ENCODE measurements at regions not wholly inside any gene's neighbourhood (a gene's known extent, or its start where the extent isn't known, plus 50 kb on each side); places are given as distances from the start of the nearest gene placed in this dataset.
A peak's percentile ranks its signal among the peaks of the same experiment; 100 is the strongest.

GRCh38 chr5:61626639-61627282, 294.7 kb downstream of the ZSWIM6 start:
- no peak for DNase-seq (ENCODE audit: low spot score)

GRCh38 chr5:61627531-61627930, 295.5 kb downstream of the ZSWIM6 start:
- ATAC-seq (no peak), DNase-seq (ENCODE audit: low spot score) (no peak)
- H3K36me3 Mint-ChIP-seq = peaks cover 6% of the 10 kb centered on the region
- H3K4me3 Mint-ChIP-seq = peak overlapping the region; percentile 34
- no peaks in the 10 kb centered on the region for H3K9me3 Mint-ChIP-seq
- peaks cover 0 to 4% of the 10 kb centered on the region in 2 donors for H3K4me1 Mint-ChIP-seq (ENCODE audit: low read depth in 2 of 2)
- H3K27me3 Mint-ChIP-seq = peaks cover 28 to 58% of the 10 kb centered on the region in 2 donors
- no peak overlapping the region for H3K27ac Mint-ChIP-seq

More at GRCh38 chr5:61626639-61627282, 294.7 kb downstream of the ZSWIM6 start:
- Mint-ChIP-seq H3K27me3 (peaks cover 36 to 66% of the 10 kb centered on the region in 2 donors), H3K9me3 (no peaks in the 10 kb centered on the region), H3K4me3 (peak overlapping the region; percentile 49), H3K27ac (no peak overlapping the region), H3K4me1 (ENCODE audit: low read depth in 2 of 2) (peaks cover 0 to 4% of the 10 kb centered on the region in 2 donors), H3K36me3 (peaks cover 6% of the 10 kb centered on the region)
- peak in 1 of 2 donors; percentile 11 for ATAC-seq

- Mint-ChIP-seq H3K36me3 (peaks cover 6% of the 10 kb centered on the region), H3K4me1 (ENCODE audit: low read depth in 2 of 2) (no peaks in the 10 kb centered on the region), H3K27me3 (peaks cover 24 to 47% of the 10 kb centered on the region in 2 donors), H3K9me3 (no peaks in the 10 kb centered on the region), H3K4me3 (no peak overlapping the region), H3K27ac (no peak overlapping the region)
- no peak for ATAC-seq
- DNase-seq (ENCODE audit: low spot score) = no peak
Measured at GRCh38 chr5:61630908-61631307, 298.9 kb downstream of the ZSWIM6 start.

- peaks cover 6% of the 10 kb centered on the region for H3K36me3 Mint-ChIP-seq
- DNase-seq (ENCODE audit: low spot score) (no peak), ATAC-seq (no peak)
- no peaks in the 10 kb centered on the region for H3K4me1 Mint-ChIP-seq (ENCODE audit: low read depth in 2 of 2)
- no peak overlapping the region for H3K27ac Mint-ChIP-seq
- H3K9me3 Mint-ChIP-seq = no peaks in the 10 kb centered on the region
- peaks cover 26 to 49% of the 10 kb centered on the region in 2 donors for H3K27me3 Mint-ChIP-seq
- no peak overlapping the region for H3K4me3 Mint-ChIP-seq
Measured at GRCh38 chr5:61631438-61631941, 299.4 kb downstream of the ZSWIM6 start.

- Mint-ChIP-seq H3K4me3 (no peak overlapping the region), H3K27me3 (peaks cover 25 to 51% of the 10 kb centered on the region in 2 donors), H3K4me1 (ENCODE audit: low read depth in 2 of 2) (no peaks in the 10 kb centered on the region), H3K9me3 (no peaks in the 10 kb centered on the region), H3K36me3 (peaks cover 6% of the 10 kb centered on the region), H3K27ac (no peak overlapping the region)
- ATAC-seq (no peak), DNase-seq (ENCODE audit: low spot score) (no peak)
Measured at GRCh38 chr5:61632064-61632463, 300.0 kb downstream of the ZSWIM6 start.

GRCh38 chr5:61635271-61635670, 303.2 kb downstream of the ZSWIM6 start:
- H3K27ac Mint-ChIP-seq = no peak overlapping the region
- H3K27me3 Mint-ChIP-seq = peaks cover 18 to 39% of the 10 kb centered on the region in 2 donors
- H3K9me3 Mint-ChIP-seq = no peaks in the 10 kb centered on the region
- ATAC-seq (no peak), DNase-seq (ENCODE audit: low spot score) (no peak)
- H3K4me3 Mint-ChIP-seq = no peak overlapping the region
- H3K36me3 Mint-ChIP-seq = no peaks in the 10 kb centered on the region
- no peaks in the 10 kb centered on the region for H3K4me1 Mint-ChIP-seq (ENCODE audit: low read depth in 2 of 2)

- ATAC-seq (no peak), DNase-seq (ENCODE audit: low spot score) (no peak)
- Mint-ChIP-seq H3K27me3 (peaks cover 18 to 31% of the 10 kb centered on the region in 2 donors), H3K36me3 (no peaks in the 10 kb centered on the region), H3K4me1 (ENCODE audit: low read depth in 2 of 2) (no peaks in the 10 kb centered on the region), H3K27ac (no peak overlapping the region), H3K9me3 (no peaks in the 10 kb centered on the region), H3K4me3 (no peak overlapping the region)
Measured at GRCh38 chr5:61637566-61637965, 305.5 kb downstream of the ZSWIM6 start.

- Mint-ChIP-seq H3K9me3 (no peaks in the 10 kb centered on the region), H3K4me1 (ENCODE audit: low read depth in 2 of 2) (no peaks in the 10 kb centered on the region), H3K27ac (no peak overlapping the region), H3K36me3 (no peaks in the 10 kb centered on the region), H3K4me3 (no peak overlapping the region), H3K27me3 (peaks cover 18 to 31% of the 10 kb centered on the region in 2 donors)
- no peak for DNase-seq (ENCODE audit: low spot score)
- no peak for ATAC-seq
Measured at GRCh38 chr5:61638476-61638875, 306.4 kb downstream of the ZSWIM6 start.

- no peaks in the 10 kb centered on the region for H3K36me3 Mint-ChIP-seq
- H3K27me3 Mint-ChIP-seq = peaks cover 16 to 22% of the 10 kb centered on the region in 2 donors
- H3K4me1 Mint-ChIP-seq (ENCODE audit: low read depth in 2 of 2) = no peaks in the 10 kb centered on the region
- ATAC-seq (no peak), DNase-seq (ENCODE audit: low spot score) (no peak)
- H3K27ac Mint-ChIP-seq = no peak overlapping the region
- H3K9me3 Mint-ChIP-seq = no peaks in the 10 kb centered on the region
- no peak overlapping the region for H3K4me3 Mint-ChIP-seq
Measured at GRCh38 chr5:61640179-61641021, 308.3 kb downstream of the ZSWIM6 start.

GRCh38 chr5:61641748-61642565, 309.9 kb downstream of the ZSWIM6 start:
- H3K4me3 Mint-ChIP-seq = no peak overlapping the region
- H3K27me3 Mint-ChIP-seq = peaks cover 14 to 16% of the 10 kb centered on the region in 2 donors
- no peaks in the 10 kb centered on the region for H3K4me1 Mint-ChIP-seq (ENCODE audit: low read depth in 2 of 2)
- ATAC-seq (no peak), DNase-seq (ENCODE audit: low spot score) (no peak)
- H3K36me3 Mint-ChIP-seq = no peaks in the 10 kb centered on the region
- no peak overlapping the region for H3K27ac Mint-ChIP-seq
- no peaks in the 10 kb centered on the region for H3K9me3 Mint-ChIP-seq

- Mint-ChIP-seq H3K4me3 (no peak overlapping the region), H3K9me3 (no peaks in the 10 kb centered on the region), H3K27me3 (peaks cover 17 to 22% of the 10 kb centered on the region in 2 donors), H3K36me3 (no peaks in the 10 kb centered on the region), H3K27ac (no peak overlapping the region), H3K4me1 (ENCODE audit: low read depth in 2 of 2) (no peaks in the 10 kb centered on the region)
- DNase-seq (ENCODE audit: low spot score) (no peak), ATAC-seq (no peak)
Measured at GRCh38 chr5:61647672-61648071, 315.6 kb downstream of the ZSWIM6 start.

- Mint-ChIP-seq H3K36me3 (no peaks in the 10 kb centered on the region), H3K27me3 (peaks cover 21 to 28% of the 10 kb centered on the region in 2 donors), H3K4me3 (no peak overlapping the region), H3K4me1 (ENCODE audit: low read depth in 2 of 2) (no peaks in the 10 kb centered on the region), H3K27ac (no peak overlapping the region), H3K9me3 (no peaks in the 10 kb centered on the region)
- DNase-seq (ENCODE audit: low spot score) (no peak), ATAC-seq (no peak)
Measured at GRCh38 chr5:61649231-61649630, 317.2 kb downstream of the ZSWIM6 start.

GRCh38 chr5:61649971-61650370, 317.9 kb downstream of the ZSWIM6 start:
- DNase-seq (ENCODE audit: low spot score) (no peak), ATAC-seq (no peak)
- no peak overlapping the region for H3K27ac Mint-ChIP-seq
- H3K4me1 Mint-ChIP-seq (ENCODE audit: low read depth in 2 of 2) = no peaks in the 10 kb centered on the region
- no peaks in the 10 kb centered on the region for H3K36me3 Mint-ChIP-seq
- H3K9me3 Mint-ChIP-seq = no peaks in the 10 kb centered on the region
- peaks cover 25% of the 10 kb centered on the region in 2 donors for H3K27me3 Mint-ChIP-seq
- no peak overlapping the region for H3K4me3 Mint-ChIP-seq
